T-helper 2 cell treated with Interferon-gamma antibody and Interleukin-4, amounts not matched to agents 5 μg/mL and 100 μg/mL, for 36 hours (primary cell): ENCODE measurements at regions not wholly inside any gene's neighbourhood (a gene's known extent, or its start where the extent isn't known, plus 50 kb on each side); places are given as distances from the start of the nearest gene placed in this dataset.

Experiments
- DNase-seq: peaks from one replicate; pipeline ENCODE4 v3.0.0; 2021; ENCODE audit warnings: low spot score
- H3K27ac Mint-ChIP-seq: one replicate; pipeline ENCODE4 v1.8.0; 2021; ENCODE audit warnings: mild to moderate bottlenecking, mixed read lengths
- H3K27me3 Mint-ChIP-seq: one replicate; pipeline ENCODE4 v1.8.0; 2021; ENCODE audit warnings: low read depth, mixed read lengths
- H3K36me3 Mint-ChIP-seq: one replicate; pipeline ENCODE4 v1.8.0; 2021; ENCODE audit warnings: low read depth, mixed read lengths
- H3K4me1 Mint-ChIP-seq: one replicate; pipeline ENCODE4 v1.8.0; 2021; ENCODE audit warnings: low read depth, mixed read lengths
- H3K4me3 Mint-ChIP-seq: one replicate; pipeline ENCODE4 v1.8.0; 2022; ENCODE audit warnings: mild to moderate bottlenecking, moderate library complexity, mixed read lengths
- H3K9me3 Mint-ChIP-seq: one replicate; pipeline ENCODE4 v1.8.0; 2021; ENCODE audit warnings: mixed read lengths

DNA sequence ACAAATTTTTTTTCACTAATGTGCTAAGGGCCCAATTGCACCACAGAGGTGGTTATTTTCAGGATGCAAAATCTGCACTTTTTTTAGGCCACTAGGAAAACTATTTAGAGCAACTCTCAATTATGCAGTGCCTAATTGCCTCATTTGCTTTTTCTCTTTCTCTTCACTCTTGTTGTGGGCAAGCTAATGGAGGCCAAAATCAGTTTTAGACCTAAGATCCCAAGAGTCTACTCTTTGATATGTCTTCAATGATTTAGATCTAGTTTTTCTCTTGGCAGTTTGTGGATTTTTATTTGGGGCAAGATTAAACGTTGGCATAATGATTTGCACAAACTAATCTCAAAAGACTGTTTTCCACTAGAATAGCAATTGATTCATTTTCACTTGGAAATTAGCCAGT lies 1996.9 kb downstream of the LRRC4C start:
- H3K4me3 Mint-ChIP-seq, result no peak overlapping the region
- peaks cover 18% of the 10 kb centered on the region for H3K9me3 Mint-ChIP-seq
- no peaks in the 10 kb centered on the region for H3K27me3 Mint-ChIP-seq
- no peak overlapping the region for H3K27ac Mint-ChIP-seq
- no peak for DNase-seq
- no peaks in the 10 kb centered on the region for H3K36me3 Mint-ChIP-seq
- no peaks in the 10 kb centered on the region for H3K4me1 Mint-ChIP-seq

DNA sequence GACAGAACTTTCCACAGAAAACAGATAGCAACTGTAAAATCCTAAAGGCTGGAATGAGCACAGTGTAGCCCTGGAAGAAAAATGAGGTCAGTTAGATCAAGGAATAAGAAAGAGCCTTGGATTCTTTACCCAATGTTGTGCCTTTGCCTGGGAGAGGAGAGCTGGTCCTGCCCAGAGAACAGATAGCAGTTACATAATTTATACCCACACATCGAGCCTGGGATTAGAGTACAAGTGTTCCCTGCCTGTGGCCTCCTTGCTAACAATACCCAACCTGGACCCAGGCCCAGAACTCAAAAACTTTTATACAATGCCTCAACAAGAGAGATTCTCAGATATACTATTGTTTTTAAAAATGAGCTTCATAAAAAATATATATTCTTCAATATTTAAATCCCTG lies 1998.4 kb downstream of the LRRC4C start:
- no peaks in the 10 kb centered on the region for H3K4me1 Mint-ChIP-seq
- H3K36me3 Mint-ChIP-seq, result no peaks in the 10 kb centered on the region
- DNase-seq, result no peak

DNA sequence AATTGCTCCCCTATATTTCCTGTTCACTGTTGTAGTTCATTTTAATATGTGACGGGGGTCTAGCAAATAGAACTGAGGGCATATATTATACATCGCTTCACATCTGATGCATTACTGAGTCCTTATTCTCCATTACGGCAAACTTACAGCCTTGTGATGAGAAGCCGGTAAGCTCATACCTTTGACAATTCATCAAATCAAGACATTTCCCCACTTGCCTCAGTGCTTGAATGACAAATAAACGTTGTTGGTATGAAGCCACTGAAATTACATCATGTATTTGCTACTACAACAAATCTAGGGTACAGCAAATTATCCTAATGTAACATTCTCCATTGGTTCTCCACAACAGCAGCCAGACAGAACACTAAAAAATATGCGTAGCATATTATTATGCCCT lies 1999.8 kb downstream of the LRRC4C start:
- Mint-ChIP-seq H3K4me1 (no peaks in the 10 kb centered on the region), H3K36me3 (no peaks in the 10 kb centered on the region), H3K4me3 (no peak overlapping the region), H3K27ac (no peak overlapping the region), H3K9me3 (peaks cover 18% of the 10 kb centered on the region), H3K27me3 (no peaks in the 10 kb centered on the region)
- DNase-seq, result no peak

More for the DNA sequence above, 1998.4 kb downstream of the LRRC4C start:
- Mint-ChIP-seq H3K27ac (no peak overlapping the region), H3K27me3 (no peaks in the 10 kb centered on the region), H3K9me3 (peaks cover 15% of the 10 kb centered on the region), H3K4me3 (no peak overlapping the region)

DNA sequence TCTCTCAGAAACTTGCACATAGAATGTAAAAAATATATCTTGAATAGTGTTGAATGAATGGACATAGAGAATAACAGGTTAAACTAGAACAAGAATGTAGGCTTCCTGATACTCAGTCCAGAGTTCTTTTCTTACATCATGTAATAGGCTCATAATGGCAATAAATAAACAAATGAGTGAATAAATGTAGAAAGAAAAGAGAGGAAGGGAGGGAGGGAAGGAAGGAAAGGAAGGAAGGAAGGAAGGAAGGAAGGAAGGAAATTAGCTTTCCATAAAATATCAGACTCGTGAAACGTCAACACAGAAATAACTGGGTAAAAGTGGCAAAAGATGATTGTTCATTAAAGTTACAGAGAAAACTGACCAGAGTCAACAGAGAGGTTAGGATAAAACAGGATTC lies 2001.0 kb downstream of the LRRC4C start:
- H3K27me3 Mint-ChIP-seq, result no peaks in the 10 kb centered on the region
- peaks cover 18% of the 10 kb centered on the region for H3K9me3 Mint-ChIP-seq
- no peak overlapping the region for H3K27ac Mint-ChIP-seq
- no peaks in the 10 kb centered on the region for H3K4me1 Mint-ChIP-seq
- H3K4me3 Mint-ChIP-seq, result no peak overlapping the region
- H3K36me3 Mint-ChIP-seq, result no peaks in the 10 kb centered on the region
- no peak for DNase-seq

DNA sequence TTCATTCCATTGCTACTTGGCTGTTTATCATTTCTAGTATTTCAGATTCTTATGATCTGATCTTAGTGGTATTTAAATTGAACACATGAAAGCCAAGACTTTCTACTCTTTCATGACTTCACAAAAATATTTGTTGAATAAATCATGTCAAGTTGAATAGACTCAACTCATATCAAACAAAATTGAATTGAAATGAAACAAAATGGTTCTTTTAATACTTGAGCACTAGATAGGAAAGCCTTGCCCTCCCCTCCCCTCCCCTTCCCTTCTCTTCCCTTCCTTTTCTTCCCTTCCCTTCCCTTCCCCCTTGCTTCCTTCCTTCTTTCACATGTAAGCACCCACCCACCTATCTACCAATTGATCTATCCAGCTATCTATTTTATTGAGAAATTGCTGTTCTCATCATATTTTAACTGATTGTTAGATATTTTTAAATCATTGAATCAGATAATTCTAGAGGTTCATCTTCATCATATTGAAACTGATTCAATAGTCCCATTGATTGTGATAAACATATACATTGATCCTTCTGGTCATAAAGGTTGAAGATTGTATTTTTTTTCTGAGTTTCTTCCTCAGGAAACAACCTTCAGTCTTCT lies 2015.9 kb downstream of the LRRC4C start:
- H3K4me3 Mint-ChIP-seq, result no peak overlapping the region
- H3K36me3 Mint-ChIP-seq, result no peaks in the 10 kb centered on the region
- H3K27ac Mint-ChIP-seq, result no peak overlapping the region
- H3K9me3 Mint-ChIP-seq, result peaks cover 22% of the 10 kb centered on the region
- no peaks in the 10 kb centered on the region for H3K4me1 Mint-ChIP-seq
- DNase-seq, result no peak
- H3K27me3 Mint-ChIP-seq, result no peaks in the 10 kb centered on the region

DNA sequence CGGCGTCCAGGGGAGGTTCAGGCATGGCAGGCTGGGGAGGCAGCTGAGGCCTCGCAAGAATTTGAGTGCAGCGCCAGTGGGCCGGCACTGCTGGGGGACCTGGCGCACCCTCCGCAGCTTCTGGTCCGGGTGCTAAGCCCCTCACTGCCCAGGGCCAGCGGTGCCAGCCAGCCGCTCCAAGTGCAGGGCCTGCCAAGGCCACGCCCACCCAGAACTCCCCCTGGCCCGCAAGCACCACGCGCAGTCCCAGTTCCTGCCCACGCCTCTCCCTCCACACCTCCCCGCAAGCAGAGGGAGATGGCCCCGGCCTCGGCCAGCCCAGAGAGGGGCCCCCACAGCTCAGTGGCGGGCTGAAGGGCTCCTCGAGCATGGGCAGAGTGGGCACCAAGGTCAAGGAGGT lies 2017.3 kb downstream of the LRRC4C start:
- no peak overlapping the region for H3K4me3 Mint-ChIP-seq
- no peak overlapping the region for H3K27ac Mint-ChIP-seq
- no peak for DNase-seq
- no peaks in the 10 kb centered on the region for H3K4me1 Mint-ChIP-seq
- no peaks in the 10 kb centered on the region for H3K36me3 Mint-ChIP-seq
- H3K27me3 Mint-ChIP-seq, result no peaks in the 10 kb centered on the region
- H3K9me3 Mint-ChIP-seq, result peaks cover 28% of the 10 kb centered on the region

DNA sequence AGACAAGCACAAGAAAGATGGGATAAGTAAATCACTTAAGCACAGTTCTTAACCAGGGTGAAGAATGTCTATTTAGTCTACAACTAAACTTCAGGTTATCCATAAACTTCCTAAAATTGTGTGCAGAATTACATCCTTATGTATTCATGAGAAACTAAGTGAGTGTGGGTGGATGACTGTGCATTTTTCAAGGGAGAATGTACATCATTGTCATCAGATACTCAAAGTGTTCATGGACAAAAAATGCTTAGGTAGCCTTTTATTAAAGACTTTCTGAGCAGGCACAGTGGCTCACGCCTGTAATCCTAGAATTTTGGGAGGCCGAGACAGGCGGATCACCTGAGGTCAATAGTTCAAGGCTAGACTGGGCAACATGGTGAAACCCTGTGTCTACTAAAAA lies 2023.8 kb downstream of the LRRC4C start:
- DNase-seq, result no peak
- Mint-ChIP-seq H3K9me3 (peaks cover 29% of the 10 kb centered on the region), H3K27ac (no peak overlapping the region), H3K36me3 (no peaks in the 10 kb centered on the region), H3K4me3 (no peak overlapping the region), H3K27me3 (no peaks in the 10 kb centered on the region), H3K4me1 (no peaks in the 10 kb centered on the region)

DNA sequence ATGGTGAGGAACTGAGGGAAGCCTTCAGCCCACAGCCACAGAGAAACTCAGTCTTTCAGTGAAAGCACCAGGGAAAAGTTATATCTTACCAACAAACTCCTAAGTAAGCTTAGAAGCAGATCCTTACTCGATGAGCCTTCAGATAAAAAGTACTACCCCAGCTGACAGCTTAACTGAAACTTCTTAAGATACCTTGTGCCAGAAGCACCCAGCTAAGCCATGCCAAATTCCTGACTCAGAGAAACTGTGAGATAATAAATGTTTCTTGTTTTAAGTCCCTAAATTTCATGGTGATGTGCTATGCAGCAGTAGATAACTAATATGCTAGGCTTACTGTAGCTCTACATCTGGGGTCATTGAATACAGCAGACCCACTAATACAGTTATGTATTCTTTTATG lies 2025.0 kb downstream of the LRRC4C start:
- Mint-ChIP-seq H3K4me3 (no peak overlapping the region), H3K36me3 (no peaks in the 10 kb centered on the region), H3K9me3 (peaks cover 34% of the 10 kb centered on the region), H3K27ac (no peak overlapping the region), H3K4me1 (no peaks in the 10 kb centered on the region), H3K27me3 (no peaks in the 10 kb centered on the region)
- DNase-seq, result no peak

DNA sequence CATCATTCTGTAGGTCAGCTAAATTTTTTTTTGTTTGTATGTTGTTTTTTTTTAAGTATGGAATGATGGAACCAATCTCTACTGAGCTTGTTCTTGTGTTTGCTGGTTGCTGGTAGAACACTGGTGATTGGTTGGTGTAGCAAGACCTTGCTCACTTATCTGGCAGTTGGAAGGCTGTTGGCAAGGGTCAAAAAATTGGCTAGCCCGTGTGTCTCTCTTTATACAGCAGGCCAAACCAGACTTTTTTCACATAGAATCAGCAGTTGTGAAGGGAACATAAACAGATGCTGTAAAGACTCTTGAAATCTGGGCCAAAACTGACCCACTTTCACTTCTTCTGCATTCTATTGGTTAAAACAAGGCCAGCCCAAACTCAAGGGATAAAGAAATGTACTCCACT lies 2026.5 kb downstream of the LRRC4C start:
- Mint-ChIP-seq H3K9me3 (peaks cover 32% of the 10 kb centered on the region), H3K27me3 (no peaks in the 10 kb centered on the region), H3K36me3 (no peaks in the 10 kb centered on the region), H3K4me1 (no peaks in the 10 kb centered on the region), H3K27ac (no peak overlapping the region), H3K4me3 (no peak overlapping the region)
- DNase-seq, result no peak

DNA sequence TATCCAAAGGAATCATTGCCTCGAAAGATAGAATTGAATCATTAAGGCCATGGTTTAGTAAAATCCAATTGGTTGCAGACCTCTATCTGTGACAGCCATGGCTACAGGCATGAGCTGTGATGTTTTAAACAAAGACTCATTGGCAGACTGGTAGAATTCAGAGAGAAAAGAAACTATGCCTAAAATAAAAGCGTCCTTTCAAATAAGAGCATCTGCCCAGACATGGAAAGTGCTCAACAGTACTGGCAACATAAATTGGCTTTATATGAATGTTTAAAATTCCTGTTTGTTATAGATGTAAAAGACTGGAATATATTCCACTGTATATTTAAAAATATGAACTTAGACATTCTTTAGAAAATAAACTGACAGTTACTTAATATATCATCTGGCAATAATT lies 2034.2 kb downstream of the LRRC4C start:
- no peak for DNase-seq
- no peaks in the 10 kb centered on the region for H3K36me3 Mint-ChIP-seq
- no peak overlapping the region for H3K4me3 Mint-ChIP-seq
- no peak overlapping the region for H3K27ac Mint-ChIP-seq
- peaks cover 25% of the 10 kb centered on the region for H3K9me3 Mint-ChIP-seq
- no peaks in the 10 kb centered on the region for H3K4me1 Mint-ChIP-seq
- H3K27me3 Mint-ChIP-seq, result no peaks in the 10 kb centered on the region

DNA sequence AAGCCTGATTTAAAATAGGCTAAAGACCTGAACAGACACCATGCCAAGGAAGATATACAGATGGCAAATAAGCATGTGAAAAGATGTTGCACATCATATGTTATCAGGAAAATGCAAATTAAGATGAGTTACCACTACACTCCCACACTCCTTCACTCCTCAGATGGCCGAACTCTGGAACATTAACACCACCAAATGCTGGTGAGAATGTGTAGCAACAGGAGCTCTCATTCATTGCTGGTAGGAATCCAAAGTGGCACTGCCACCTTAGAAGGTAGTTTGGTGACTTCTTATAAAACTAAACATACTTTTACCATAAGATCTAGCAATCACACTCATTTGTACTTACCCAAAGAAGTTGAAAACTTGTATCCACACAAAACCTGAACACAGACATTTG lies 2047.3 kb downstream of the LRRC4C start:
- H3K27ac Mint-ChIP-seq, result no peak overlapping the region
- peaks cover 28% of the 10 kb centered on the region for H3K9me3 Mint-ChIP-seq
- no peak overlapping the region for H3K4me3 Mint-ChIP-seq
- no peaks in the 10 kb centered on the region for H3K36me3 Mint-ChIP-seq
- no peaks in the 10 kb centered on the region for H3K4me1 Mint-ChIP-seq
- no peaks in the 10 kb centered on the region for H3K27me3 Mint-ChIP-seq
- DNase-seq, result no peak

DNA sequence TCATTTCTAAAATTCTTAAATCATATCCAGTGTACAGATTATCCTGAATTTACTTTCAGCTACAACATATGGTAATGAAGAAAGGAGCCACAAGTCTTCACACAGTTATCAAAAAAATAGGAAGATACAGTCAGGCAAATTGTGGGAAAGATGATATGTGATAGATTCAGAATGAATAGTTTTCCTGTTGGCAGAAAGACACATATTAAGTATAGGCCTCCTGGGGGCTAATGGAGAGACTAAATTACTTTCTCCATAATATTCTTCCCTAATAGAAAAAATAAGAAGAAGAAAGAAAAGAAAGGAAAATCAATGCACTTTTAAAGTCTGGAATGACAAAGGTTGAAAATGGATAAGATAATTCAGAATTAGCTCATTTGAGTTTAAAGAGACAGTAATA lies 2073.5 kb downstream of the LRRC4C start:
- Mint-ChIP-seq H3K36me3 (no peaks in the 10 kb centered on the region), H3K4me3 (no peak overlapping the region), H3K27ac (no peak overlapping the region), H3K9me3 (peaks cover 14% of the 10 kb centered on the region), H3K27me3 (no peaks in the 10 kb centered on the region), H3K4me1 (no peaks in the 10 kb centered on the region)
- DNase-seq, result no peak

DNA sequence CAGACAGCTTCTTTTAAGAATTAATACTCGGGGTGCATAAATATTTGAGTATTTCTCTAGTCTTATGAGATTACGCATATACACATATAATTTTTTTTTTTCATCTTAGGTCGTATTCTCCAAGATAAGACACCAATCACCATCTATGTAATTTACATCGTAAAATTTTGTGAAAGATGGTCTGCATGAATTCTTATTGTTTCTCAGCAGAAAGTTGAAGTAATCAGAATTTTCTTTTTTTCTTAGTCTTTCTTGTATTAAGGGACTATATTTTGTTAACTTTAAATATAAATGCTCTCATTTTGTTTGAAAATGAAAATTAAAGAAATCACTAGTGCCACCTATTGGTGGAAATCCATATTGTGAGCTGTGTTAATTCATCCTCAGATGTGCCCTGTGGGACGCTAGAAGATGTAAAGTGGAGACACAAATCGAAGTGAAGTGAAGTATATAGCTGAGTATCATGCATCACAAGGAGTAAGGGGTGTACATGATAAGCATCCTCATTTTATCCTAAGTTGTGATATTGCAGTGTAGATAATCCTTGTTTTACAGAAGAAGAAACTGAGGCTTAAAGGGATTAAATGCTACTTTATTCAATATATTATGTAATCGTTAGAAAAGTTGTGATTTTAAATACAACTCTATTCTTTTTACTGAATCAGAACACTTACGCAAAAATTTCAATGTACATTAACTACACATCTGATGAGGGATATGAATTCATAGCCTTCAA lies 2084.3 kb downstream of the LRRC4C start:
- Mint-ChIP-seq H3K36me3 (no peaks in the 10 kb centered on the region), H3K4me1 (peaks cover 11% of the 10 kb centered on the region), H3K9me3 (no peaks in the 10 kb centered on the region), H3K4me3 (no peak overlapping the region), H3K27ac (no peak overlapping the region), H3K27me3 (no peaks in the 10 kb centered on the region)
- no peak for DNase-seq

DNA sequence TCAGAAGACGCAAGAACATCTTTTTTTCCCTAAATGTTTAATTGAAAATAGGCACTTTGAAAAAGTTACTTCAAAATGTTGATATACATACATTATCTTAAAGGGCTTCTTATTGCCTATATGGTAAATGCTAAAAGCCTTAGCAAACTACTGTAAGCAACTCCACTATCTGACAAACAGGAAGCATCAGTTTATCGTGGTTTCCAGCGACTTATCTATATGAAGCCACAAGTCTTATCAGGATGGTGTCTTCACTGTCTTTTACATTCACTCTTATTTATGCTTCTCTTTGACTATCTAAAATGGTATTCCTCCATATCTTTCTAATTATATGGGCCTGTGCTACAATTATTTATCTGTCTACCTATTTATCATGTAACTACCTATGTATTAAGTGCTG lies 2091.9 kb downstream of the LRRC4C start:
- peak overlapping the region; percentile 24 for H3K27ac Mint-ChIP-seq
- H3K9me3 Mint-ChIP-seq, result no peaks in the 10 kb centered on the region
- H3K4me3 Mint-ChIP-seq, result no peak overlapping the region
- H3K27me3 Mint-ChIP-seq, result no peaks in the 10 kb centered on the region
- DNase-seq, result no peak
- H3K4me1 Mint-ChIP-seq, result peaks cover 33% of the 10 kb centered on the region
- no peaks in the 10 kb centered on the region for H3K36me3 Mint-ChIP-seq
